H9 (cell line): ENCODE measurements at regions not wholly inside any gene's neighbourhood (a gene's known extent, or its start where the extent isn't known, plus 50 kb on each side); places are given as distances from the start of the nearest gene placed in this dataset.

Experiments used
- DNase-seq: peaks from one replicate; pipeline ENCODE4 v3.0.0-alpha.2; 2017
- H2AFZ ChIP-seq: one replicate; pipeline ENCODE4 v1.6.1; 2013; ENCODE audit warnings: mild to moderate bottlenecking, low read length, control low read depth, moderate library complexity
- H2AK5ac ChIP-seq: 2 replicates; pipeline ENCODE4 v1.6.1; 2013; ENCODE audit warnings: low read length, control low read depth, mixed read lengths; ENCODE audit not compliant: insufficient read length
- H2BK120ac ChIP-seq: one replicate; pipeline ENCODE4 v1.6.1; 2013; ENCODE audit warnings: low read depth, mild to moderate bottlenecking, low read length, control low read depth, inconsistent platforms; ENCODE audit not compliant: poor library complexity, severe bottlenecking
- H2BK12ac ChIP-seq: 2 replicates; pipeline ENCODE4 v1.6.1; 2013; ENCODE audit warnings: low read length, control low read depth, mixed read lengths, low read depth; ENCODE audit not compliant: insufficient read length
- H2BK15ac ChIP-seq: 2 replicates; pipeline ENCODE4 v1.6.1; 2013; ENCODE audit warnings: low read depth, low read length, control low read depth
- H2BK20ac ChIP-seq: one replicate; pipeline ENCODE4 v1.6.1; 2013; ENCODE audit warnings: low read depth, mild to moderate bottlenecking, low read length, control low read depth, inconsistent platforms; ENCODE audit not compliant: poor library complexity, severe bottlenecking
- H2BK5ac ChIP-seq: 2 replicates; pipeline ENCODE4 v1.6.1; 2013; ENCODE audit warnings: low read length, control low read depth, mixed read lengths; ENCODE audit not compliant: insufficient read length
- H3K14ac ChIP-seq: 2 replicates; pipeline ENCODE4 v1.6.1; 2013; ENCODE audit warnings: low read length, control low read depth; ENCODE audit not compliant: insufficient read depth
- H3K18ac ChIP-seq: 2 replicates; pipeline ENCODE4 v1.6.1; 2013; ENCODE audit warnings: low read depth, mild to moderate bottlenecking, mixed read lengths, low read length, control low read depth; ENCODE audit not compliant: insufficient read length
- H3K23ac ChIP-seq: 2 replicates; pipeline ENCODE4 v1.6.1; 2013; ENCODE audit warnings: low read length, control low read depth, mixed read lengths, low read depth; ENCODE audit not compliant: insufficient read length
- H3K23me2 ChIP-seq: 2 replicates; pipeline ENCODE4 v1.6.1; 2013; ENCODE audit warnings: low read depth, mild to moderate bottlenecking, mixed read lengths, low read length, control low read depth; ENCODE audit not compliant: insufficient read length, poor library complexity, severe bottlenecking
- H3K27ac ChIP-seq: 2 replicates; pipeline ENCODE4 v1.5.1; 2013; ENCODE audit warnings: low read length, control low read depth, mixed read lengths, low read depth; ENCODE audit not compliant: insufficient read length
- H3K27me3 ChIP-seq: 2 replicates; pipeline ENCODE4 v1.6.1; 2013; ENCODE audit warnings: low read length, control low read depth, inconsistent platforms; ENCODE audit not compliant: insufficient read depth
- H3K4ac ChIP-seq: 2 replicates; pipeline ENCODE4 v1.6.1; 2013; ENCODE audit warnings: low read depth, mild to moderate bottlenecking, control low read depth, inconsistent platforms, low read length, moderate library complexity
- H3K4me1 ChIP-seq: 2 replicates; pipeline ENCODE4 v1.6.1; 2013; ENCODE audit warnings: low read length, control low read depth, inconsistent platforms; ENCODE audit not compliant: insufficient read depth
- H3K4me2 ChIP-seq: 2 replicates; pipeline ENCODE4 v1.6.1; 2013; ENCODE audit warnings: low read length, control low read depth, mixed read lengths; ENCODE audit not compliant: insufficient read length, insufficient read depth
- H3K56ac ChIP-seq: 2 replicates; pipeline ENCODE4 v1.6.1; 2013; ENCODE audit warnings: low read depth, mild to moderate bottlenecking, mixed read lengths, low read length, control low read depth; ENCODE audit not compliant: insufficient read length
- H3K79me1 ChIP-seq: 2 replicates; pipeline ENCODE4 v1.6.1; 2013; ENCODE audit warnings: low read depth, mild to moderate bottlenecking, moderate library complexity, low read length, control low read depth, inconsistent platforms; ENCODE audit not compliant: insufficient read depth, poor library complexity, severe bottlenecking
- H3K79me2 ChIP-seq: 2 replicates; pipeline ENCODE4 v1.6.1; 2013; ENCODE audit warnings: low read length, control low read depth, inconsistent platforms; ENCODE audit not compliant: insufficient read depth
- H3K9ac ChIP-seq: 2 replicates; pipeline ENCODE4 v1.6.1; 2013; ENCODE audit warnings: low read length, control low read depth, mixed read lengths; ENCODE audit not compliant: insufficient read length; ENCODE audit errors: extremely low read depth
- H3K9me3 ChIP-seq: one replicate; pipeline ENCODE4 v1.6.1; 2013; ENCODE audit warnings: low read depth, low read length, inconsistent platforms; ENCODE audit not compliant: control insufficient read depth
- H3T11ph ChIP-seq: one replicate; pipeline ENCODE4 v1.6.1; 2013; ENCODE audit warnings: mild to moderate bottlenecking, low read length, control low read depth, inconsistent platforms
- H4K20me1 ChIP-seq: one replicate; pipeline ENCODE4 v1.6.1; 2013; ENCODE audit not compliant: control insufficient read depth, insufficient read length, insufficient read depth
- H4K5ac ChIP-seq: 2 replicates; pipeline ENCODE4 v1.6.1; 2013; ENCODE audit warnings: low read depth, mild to moderate bottlenecking, mixed read lengths, low read length, control low read depth; ENCODE audit not compliant: insufficient read length
- H4K8ac ChIP-seq: replicated peaks from 2 replicates; pipeline ENCODE4 v1.6.1; 2013; ENCODE audit warnings: low read length, control low read depth, mixed read lengths, low read depth; ENCODE audit not compliant: insufficient read length
- H4K91ac ChIP-seq: 2 replicates; pipeline ENCODE4 v1.6.1; 2013; ENCODE audit warnings: low read depth, mild to moderate bottlenecking, moderate library complexity, mixed read lengths, low read length, control low read depth; ENCODE audit not compliant: insufficient read length
- H3K27ac Mint-ChIP-seq, 3 experiments: 2 replicates in 2 of 3; 3 replicates in 1 of 3; pipeline ENCODE4 v1.8.0; 2020 to 2021; ENCODE audit warnings: mixed read lengths in 3 of 3, mild to moderate bottlenecking in 1 of 3, moderate library complexity in 1 of 3
- H3K27me3 Mint-ChIP-seq: 2 replicates; pipeline ENCODE4 v1.8.0; 2021; ENCODE audit warnings: low read depth, mild to moderate bottlenecking, moderate library complexity, mixed read lengths
- H3K36me3 Mint-ChIP-seq, 3 experiments: 2 replicates in 2 of 3; 3 replicates in 1 of 3; pipeline ENCODE4 v1.8.0; 2020 to 2021; ENCODE audit warnings: low read depth in 3 of 3, mixed read lengths in 3 of 3; ENCODE audit not compliant: insufficient read depth in 1 of 3
- H3K4me1 Mint-ChIP-seq, 2 experiments: 2 replicates each; pipeline ENCODE4 v1.8.0; 2020; ENCODE audit warnings: mixed read lengths in 2 of 2
- H3K4me3 Mint-ChIP-seq, 2 experiments: 2 replicates in 1 of 2; 3 replicates in 1 of 2; pipeline ENCODE4 v1.8.0; 2020 to 2021; ENCODE audit warnings: mild to moderate bottlenecking in 2 of 2, mixed read lengths in 2 of 2, moderate library complexity in 1 of 2
- H3K9me3 Mint-ChIP-seq, 2 experiments: 2 replicates in 1 of 2; 3 replicates in 1 of 2; pipeline ENCODE4 v1.8.0; 2020; ENCODE audit warnings: mild to moderate bottlenecking in 2 of 2, mixed read lengths in 2 of 2, moderate library complexity in 1 of 2
- WGBS: extraction: QIAGEN DNeasy Blood & Tissue Kit; methylation state at CpG from one replicate; pipeline ENCODE4 v1.1.7; 2013; ENCODE audit warnings: missing lambda C conversion rate, low lambda C conversion rate, mixed read lengths; ENCODE audit not compliant: insufficient read length; ENCODE audit errors: extremely low coverage; 5-methylcytosine and 5-hydroxymethylcytosine counted together
- TF ChIP-seq, protein P1 (sequence below): fragments of 200-600 bp; sonication (generic); conservative IDR thresholded peaks from 3 replicates; pipeline ENCODE4 v1.8.0; 2021; ENCODE audit warnings: antibody characterized with exemption, mild to moderate bottlenecking

DNA sequence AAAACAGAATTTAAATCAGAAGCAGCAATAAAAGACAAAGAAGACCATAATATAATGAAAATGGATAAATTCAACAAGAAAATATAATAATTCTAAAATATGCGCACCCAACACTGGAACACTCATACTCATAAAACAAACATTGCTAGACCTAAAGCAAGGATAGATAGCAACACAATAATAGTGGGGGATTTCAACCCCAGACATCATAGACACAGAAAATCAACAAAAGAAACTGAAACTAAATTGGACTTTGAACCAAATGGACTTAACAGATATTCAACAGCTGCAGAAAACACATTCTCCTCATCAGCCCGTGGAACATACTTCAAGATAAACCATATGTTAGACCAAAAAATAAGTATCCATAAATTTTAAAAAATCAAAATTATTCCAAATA, 1552.6 kb downstream of the C4orf33 start:
- no peak overlapping the region for H2AFZ ChIP-seq

More for the DNA sequence above, 1552.6 kb downstream of the C4orf33 start:
- no peaks in the 10 kb centered on the region for H3K27me3 ChIP-seq
- no peak overlapping the region for H2BK120ac ChIP-seq
- H2AK5ac ChIP-seq: no peak overlapping the region
- no peak overlapping the region for H4K5ac ChIP-seq
- H3K27ac ChIP-seq: no peak overlapping the region
- Mint-ChIP-seq H3K36me3 (no peaks in the 10 kb centered on the region; a peak in 1 of 7 replicates), H3K4me1 (peaks cover 11 to 22% of the 10 kb centered on the region in 2 experiments), H3K27me3 (no peaks in the 10 kb centered on the region), H3K27ac (no peak overlapping the region), H3K9me3 (peaks cover 0 to 8% of the 10 kb centered on the region in 2 experiments; a peak in 2 of 5 replicates), H3K4me3 (no peak overlapping the region)
- H3K4me2 ChIP-seq: no peak overlapping the region
- no peak overlapping the region for H2BK20ac ChIP-seq
- H3K14ac ChIP-seq: no peak overlapping the region
- no peak overlapping the region for H2BK12ac ChIP-seq
- WGBS: no CpG with 5 or more reads among the region's 2 CpGs
- DNase-seq: no peak
- no peaks in the 10 kb centered on the region for H4K20me1 ChIP-seq
- no peaks in the 10 kb centered on the region for H3K23me2 ChIP-seq
- no peaks in the 10 kb centered on the region for H3K9me3 ChIP-seq
- no peak overlapping the region for H3K9ac ChIP-seq
- H3K56ac ChIP-seq: no peak overlapping the region
- no peaks in the 10 kb centered on the region for H3K79me1 ChIP-seq
- no peaks in the 10 kb centered on the region for H3K4me1 ChIP-seq
- TF ChIP-seq, protein P1, sequence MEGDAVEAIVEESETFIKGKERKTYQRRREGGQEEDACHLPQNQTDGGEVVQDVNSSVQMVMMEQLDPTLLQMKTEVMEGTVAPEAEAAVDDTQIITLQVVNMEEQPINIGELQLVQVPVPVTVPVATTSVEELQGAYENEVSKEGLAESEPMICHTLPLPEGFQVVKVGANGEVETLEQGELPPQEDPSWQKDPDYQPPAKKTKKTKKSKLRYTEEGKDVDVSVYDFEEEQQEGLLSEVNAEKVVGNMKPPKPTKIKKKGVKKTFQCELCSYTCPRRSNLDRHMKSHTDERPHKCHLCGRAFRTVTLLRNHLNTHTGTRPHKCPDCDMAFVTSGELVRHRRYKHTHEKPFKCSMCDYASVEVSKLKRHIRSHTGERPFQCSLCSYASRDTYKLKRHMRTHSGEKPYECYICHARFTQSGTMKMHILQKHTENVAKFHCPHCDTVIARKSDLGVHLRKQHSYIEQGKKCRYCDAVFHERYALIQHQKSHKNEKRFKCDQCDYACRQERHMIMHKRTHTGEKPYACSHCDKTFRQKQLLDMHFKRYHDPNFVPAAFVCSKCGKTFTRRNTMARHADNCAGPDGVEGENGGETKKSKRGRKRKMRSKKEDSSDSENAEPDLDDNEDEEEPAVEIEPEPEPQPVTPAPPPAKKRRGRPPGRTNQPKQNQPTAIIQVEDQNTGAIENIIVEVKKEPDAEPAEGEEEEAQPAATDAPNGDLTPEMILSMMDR: no peak
- no peak overlapping the region for H3K23ac ChIP-seq
- no peak overlapping the region for H3T11ph ChIP-seq
- no peak overlapping the region for H3K18ac ChIP-seq
- H4K8ac ChIP-seq: no peak overlapping the region
- no peaks in the 10 kb centered on the region for H3K79me2 ChIP-seq
- H3K4ac ChIP-seq: no peak overlapping the region
- H2BK5ac ChIP-seq: no peak overlapping the region
- no peak overlapping the region for H2BK15ac ChIP-seq
- H4K91ac ChIP-seq: no peak overlapping the region
